H1 (cell line): ENCODE measurements at regions not wholly inside any gene's neighbourhood (a gene's known extent, or its start where the extent isn't known, plus 50 kb on each side); places are given as distances from the start of the nearest gene placed in this dataset.

Source experiments
- CTCF ChIA-PET: fragments of 300-600 bp; sonication (Branson Sonifier 250); formaldehyde crosslinking; loops from one replicate; lab custom pipeline; 2021; ENCODE audit not compliant: partially characterized antibody; lab: Charles Lee
- POLR2A ChIA-PET: fragments of 300-600 bp; sonication (Branson Sonifier 250); formaldehyde crosslinking; loops from one replicate; lab custom pipeline; 2021; ENCODE audit warnings: inconsistent platforms; ENCODE audit not compliant: partially characterized antibody; lab: Charles Lee
- DNase-seq, 2 experiments: peaks; one replicate each; pipeline versions ENCODE4 v3.0.0 to v3.0.0-alpha.2; 2010 to 2022; ENCODE audit warnings: low spot score in 2 of 2, low read depth in 1 of 2, mixed read lengths in 1 of 2
- FAIRE-seq: peaks from 2 replicates; lab custom pipeline; 2011; peaks lifted over from hg19 to GRCh38; lab: Jason Lieb, UNC
- H2AFZ ChIP-seq: 2 replicates; pipeline ENCODE4 v1.8.1; 2012; ENCODE audit warnings: low read length, inconsistent platforms
- H2AK5ac ChIP-seq: 2 replicates; pipeline ENCODE4 v1.6.1; 2013; ENCODE audit warnings: low read depth, low read length
- H2BK120ac ChIP-seq: replicated peaks from 2 replicates; pipeline ENCODE3; 2013; ENCODE audit warnings: low read depth, low read length, inconsistent platforms
- H2BK12ac ChIP-seq: 2 replicates; pipeline ENCODE4 v1.6.1; 2013; ENCODE audit warnings: low read depth, low read length
- H2BK15ac ChIP-seq: 2 replicates; pipeline ENCODE4 v1.6.1; 2013; ENCODE audit warnings: low read length
- H2BK20ac ChIP-seq: 2 replicates; pipeline ENCODE4 v1.6.1; 2013; ENCODE audit warnings: low read length
- H2BK5ac ChIP-seq: 2 replicates; pipeline ENCODE4 v1.6.1; 2013; ENCODE audit warnings: low read depth, low read length
- H3K14ac ChIP-seq: 2 replicates; pipeline ENCODE4 v1.6.1; 2013; ENCODE audit warnings: inconsistent platforms; ENCODE audit not compliant: insufficient read length
- H3K18ac ChIP-seq: 2 replicates; pipeline ENCODE4 v1.6.1; 2013; ENCODE audit warnings: low read length; ENCODE audit errors: extremely low read depth
- H3K23ac ChIP-seq: 2 replicates; pipeline ENCODE4 v1.6.1; 2013; ENCODE audit warnings: inconsistent platforms; ENCODE audit not compliant: insufficient read length
- H3K23me2 ChIP-seq: 2 replicates; pipeline ENCODE4 v1.6.1; 2013; ENCODE audit warnings: low read depth, low read length
- H3K27ac ChIP-seq: 2 replicates; pipeline ENCODE4 v1.6.1; 2011; ENCODE audit warnings: low read depth, low read length, inconsistent platforms
- H3K27me3 ChIP-seq, 4 experiments: replicated peaks in 1 of 4; 1 replicate in 1 of 4; 2 replicates in 3 of 4; pipeline versions ENCODE4 v1.6.1 to v1.8.1; 2011 to 2013; ENCODE audit warnings: low read length in 3 of 4, mild to moderate bottlenecking in 3 of 4, inconsistent platforms in 2 of 4, mixed read lengths in 2 of 4, moderate library complexity in 1 of 4; ENCODE audit not compliant: control insufficient read depth in 3 of 4, insufficient read depth in 3 of 4; ENCODE audit errors: extremely low read depth in 1 of 4
- H3K36me3 ChIP-seq, 4 experiments: 2 replicates each; pipeline versions ENCODE4 v1.6.1 to v1.8.1; 2011 to 2013; ENCODE audit warnings: mild to moderate bottlenecking in 4 of 4, low read length in 3 of 4, moderate library complexity in 2 of 4, control low read depth in 1 of 4, inconsistent platforms in 1 of 4; ENCODE audit not compliant: insufficient read depth in 4 of 4, control insufficient read depth in 2 of 4
- H3K4ac ChIP-seq: replicated peaks from 2 replicates; pipeline ENCODE3; 2013; ENCODE audit warnings: low read length, low read depth, mixed read lengths, inconsistent platforms; ENCODE audit not compliant: insufficient read length
- H3K4me1 ChIP-seq, 4 experiments: replicated peaks in 1 of 4; 1 replicate in 1 of 4; 2 replicates in 3 of 4; pipeline versions ENCODE4 v1.6.1 to v1.8.1; 2011 to 2013; ENCODE audit warnings: low read length in 3 of 4, inconsistent platforms in 2 of 4, mixed read lengths in 1 of 4; ENCODE audit not compliant: insufficient read depth in 4 of 4, control insufficient read depth in 3 of 4
- H3K4me2 ChIP-seq, 2 experiments: 2 replicates each; pipeline versions ENCODE4 v1.6.1 to v1.8.1; 2011 to 2013; ENCODE audit warnings: low read depth in 2 of 2, low read length in 2 of 2, control low read depth in 1 of 2, inconsistent platforms in 1 of 2, mild to moderate bottlenecking in 1 of 2; ENCODE audit not compliant: insufficient read depth in 1 of 2
- H3K4me3 ChIP-seq, 4 experiments: fragments of 200-600, 300-600 bp in 1 of 4; sonication (generic), shearing (Covaris generic), sonication (Bioruptor Twin) in 1 of 4; 2 replicates each; pipeline versions ENCODE4 v1.5.1 to v1.8.1; 2011 to 2016; ENCODE audit warnings: low read length in 4 of 4, low read depth in 3 of 4, control low read depth in 2 of 4, inconsistent platforms in 2 of 4, mild to moderate bottlenecking in 2 of 4, mixed read lengths in 1 of 4, moderate library complexity in 1 of 4; ENCODE audit not compliant: insufficient read depth in 2 of 4; ENCODE audit errors: extremely low read depth in 1 of 4
- H3K56ac ChIP-seq: replicated peaks from 2 replicates; pipeline ENCODE3; 2013; ENCODE audit warnings: low read depth, mild to moderate bottlenecking, mixed read lengths, low read length, inconsistent platforms; ENCODE audit not compliant: insufficient read length
- H3K79me1 ChIP-seq: 2 replicates; pipeline ENCODE4 v1.6.1; 2013; ENCODE audit warnings: low read depth, low read length, control low read depth
- H3K79me2 ChIP-seq, 2 experiments: 2 replicates each; pipeline versions ENCODE4 v1.6.1 to v1.8.1; 2012 to 2013; ENCODE audit warnings: low read length in 2 of 2, mild to moderate bottlenecking in 2 of 2, inconsistent platforms in 1 of 2; ENCODE audit not compliant: insufficient read depth in 2 of 2, control insufficient read depth in 1 of 2
- H3K9ac ChIP-seq, 4 experiments: replicated peaks in 1 of 4; 1 replicate in 1 of 4; 2 replicates in 3 of 4; pipeline versions ENCODE4 v1.6.1 to v1.8.1; 2011 to 2013; ENCODE audit warnings: low read depth in 3 of 4, low read length in 3 of 4, control low read depth in 2 of 4, mild to moderate bottlenecking in 2 of 4, moderate library complexity in 2 of 4, inconsistent platforms in 1 of 4; ENCODE audit errors: extremely low read depth in 1 of 4
- H3K9me3 ChIP-seq, 2 experiments: 2 replicates each; pipeline versions ENCODE4 v1.6.1 to v1.8.1; 2012 to 2013; ENCODE audit warnings: mild to moderate bottlenecking in 2 of 2, moderate library complexity in 2 of 2, control low read depth in 1 of 2, inconsistent platforms in 1 of 2, low read depth in 1 of 2, low read length in 1 of 2, mixed read lengths in 1 of 2; ENCODE audit not compliant: insufficient read depth in 2 of 2
- H4K20me1 ChIP-seq, 2 experiments: replicated peaks in 1 of 2; 2 replicates each; pipeline versions ENCODE3 to v1.8.1; 2011 to 2013; ENCODE audit warnings: inconsistent platforms in 2 of 2, low read length in 2 of 2, mild to moderate bottlenecking in 1 of 2; ENCODE audit not compliant: insufficient read depth in 2 of 2, control insufficient read depth in 1 of 2
- H4K5ac ChIP-seq: 2 replicates; pipeline ENCODE4 v1.6.1; 2013; ENCODE audit warnings: low read length, low read depth, mixed read lengths, inconsistent platforms; ENCODE audit not compliant: insufficient read length
- H4K8ac ChIP-seq: 2 replicates; pipeline ENCODE4 v1.8.0; 2013; ENCODE audit warnings: mild to moderate bottlenecking, moderate library complexity, low read length, inconsistent platforms; ENCODE audit not compliant: insufficient read depth; ENCODE audit errors: extremely low read depth
- H4K91ac ChIP-seq: replicated peaks from 2 replicates; pipeline ENCODE3; 2013; ENCODE audit warnings: low read length, mixed read lengths, inconsistent platforms; ENCODE audit not compliant: insufficient read length
- BACH1 ChIP-seq: IDR thresholded peaks from 2 replicates; pipeline ENCODE4 v1.6.1; 2012; ENCODE audit warnings: low read length, improper control_type of control experiment
- CBX5 ChIP-seq: fragments of 300-800, 300-1000 bp; sonication (generic); IDR thresholded peaks from 2 replicates; pipeline ENCODE4 v1.7.1; 2016; ENCODE audit warnings: antibody characterized with exemption, low read length, low read depth
- CBX8 ChIP-seq: fragments of 300-800, 300-1000 bp; sonication (generic); IDR thresholded peaks from 2 replicates; pipeline ENCODE4 v1.7.1; 2016; ENCODE audit warnings: low read depth, low read length, borderline replicate concordance
- CHD2 ChIP-seq: IDR thresholded peaks from 2 replicates; pipeline ENCODE4 v1.6.1; 2012; ENCODE audit warnings: low read length, improper control_type of control experiment
- EGR1 ChIP-seq: IDR thresholded peaks from 2 replicates; pipeline ENCODE4 v1.6.1; 2011; ENCODE audit warnings: low read depth, low read length, borderline replicate concordance
- FOSL1 ChIP-seq: IDR thresholded peaks from 2 replicates; pipeline ENCODE4 v1.6.1; 2011; ENCODE audit warnings: mild to moderate bottlenecking, low read depth, low read length, moderate library complexity; ENCODE audit not compliant: insufficient read depth
- KDM1A ChIP-seq: fragments of 200-600, 300-600 bp; sonication (generic); IDR thresholded peaks from 2 replicates; pipeline ENCODE4 v1.7.1; 2016; ENCODE audit warnings: mild to moderate bottlenecking, low read length, borderline replicate concordance
- NANOG ChIP-seq: IDR thresholded peaks from 2 replicates; pipeline ENCODE4 v1.6.1; 2011; ENCODE audit warnings: low read length, low read depth, mild to moderate bottlenecking, inconsistent platforms; ENCODE audit not compliant: insufficient read depth, poor library complexity, severe bottlenecking
- PHF8 ChIP-seq: fragments of 200-600 bp; sonication (generic); conservative IDR thresholded peaks from 2 replicates; pipeline ENCODE4 v1.7.1; 2012; ENCODE audit warnings: low read depth, mild to moderate bottlenecking, inconsistent platforms, low read length, moderate library complexity
- RBBP5 ChIP-seq: IDR thresholded peaks from 2 replicates; pipeline ENCODE4 v1.7.1; 2012; ENCODE audit warnings: low read depth, mild to moderate bottlenecking, inconsistent platforms, low read length, moderate library complexity, borderline replicate concordance
- SP4 ChIP-seq: IDR thresholded peaks from 2 replicates; pipeline ENCODE4 v1.6.1; 2012; ENCODE audit warnings: low read length, inconsistent platforms
- WGBS, 2 experiments: shearing (Covaris generic) in 1 of 2; methylation state at CpG; one replicate each; pipeline versions ENCODE4 v1.1.6 to v1.1.7; 2013 to 2015; ENCODE audit warnings: low lambda C conversion rate in 2 of 2, mixed read lengths in 2 of 2, inconsistent platforms in 1 of 2, low coverage in 1 of 2, missing lambda C conversion rate in 1 of 2; ENCODE audit not compliant: insufficient replicate concordance in 2 of 2, insufficient coverage in 1 of 2, insufficient read length in 1 of 2; ENCODE audit errors: extremely low coverage in 1 of 2, missing lambda C conversion rate in 1 of 2; 5-methylcytosine and 5-hydroxymethylcytosine counted together
- TF ChIP-seq, protein P1 (sequence below): IDR thresholded peaks from 2 replicates; pipeline ENCODE4 v1.6.1; 2011; ENCODE audit warnings: low read depth, mild to moderate bottlenecking, low read length; ENCODE audit not compliant: insufficient read depth

DNA sequence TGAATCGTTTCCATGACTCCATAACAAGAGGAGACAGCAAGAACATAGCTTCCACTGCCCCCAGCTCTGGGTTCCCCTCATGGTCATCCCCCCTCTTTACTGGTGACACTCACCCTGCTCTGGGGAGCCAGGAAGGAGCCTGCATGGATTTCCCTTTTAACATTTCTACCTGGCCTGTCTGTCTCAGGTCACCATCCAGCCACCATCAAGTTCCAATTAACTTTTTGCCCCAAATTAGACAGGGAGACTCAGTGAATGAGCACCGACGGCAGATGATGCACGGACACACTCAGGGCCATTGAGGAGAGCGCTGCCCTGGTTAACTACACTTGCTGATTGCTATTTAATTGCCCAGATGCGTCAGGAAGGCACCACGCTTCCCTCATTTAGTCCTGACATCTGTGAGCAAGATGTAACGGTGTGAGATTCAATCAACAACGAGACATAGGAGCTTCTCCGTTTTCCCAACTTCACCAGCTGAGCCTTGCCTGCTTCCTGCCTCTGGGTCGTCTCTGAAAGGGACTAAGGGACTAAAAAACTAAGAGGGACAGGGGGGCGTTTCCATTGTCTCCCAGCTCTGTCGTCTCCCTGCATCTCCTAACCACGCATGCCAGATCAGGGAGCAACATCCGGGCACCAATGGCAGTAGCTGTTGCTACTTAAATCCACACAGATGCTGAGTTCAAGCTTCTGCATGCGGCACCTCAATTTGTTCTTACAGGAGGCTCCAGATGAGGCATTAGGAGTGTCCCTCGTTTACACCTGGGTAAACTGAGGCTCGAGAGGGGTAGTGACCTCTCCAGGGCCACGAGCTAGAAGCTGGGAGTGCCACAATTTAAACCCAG is 426.7 kb downstream of the NPHP4 start:
- no peak overlapping the region for H3K23ac ChIP-seq
- no peak overlapping the region for H3K9ac ChIP-seq
- no peak overlapping the region for H3K4me2 ChIP-seq
- CTCF ChIA-PET = interaction anchor here (0.6 to 1.2 kb wide), 5 partner anchors 7 to 201 kb away, joined by 3 to 4 read pairs (median 3); no protein-coding TSS in a partner anchor
- H2BK15ac ChIP-seq = no peak overlapping the region
- no peak overlapping the region for H4K91ac ChIP-seq
- 82% methylated on average over 19 of the region's 19 CpGs; no CpG with 5 or more reads in 1 of the 2 experiments for WGBS, 2 experiments
- no peak overlapping the region for H2BK12ac ChIP-seq
- H3K18ac ChIP-seq = no peak overlapping the region
- H2AK5ac ChIP-seq = no peak overlapping the region
- H3K79me1 ChIP-seq = no peaks in the 10 kb centered on the region
- H3K4me1 ChIP-seq = no peaks in the 10 kb centered on the region
- no peaks in the 10 kb centered on the region for H3K23me2 ChIP-seq
- H3K27me3 ChIP-seq = no peaks in the 10 kb centered on the region
- POLR2A ChIA-PET = no interaction called here
- no peak overlapping the region for H4K5ac ChIP-seq
- peaks cover 3 to 6% of the 10 kb centered on the region in 2 experiments; a peak in 2 of 4 replicates for H3K9me3 ChIP-seq
- H3K14ac ChIP-seq = no peak overlapping the region
- H2BK120ac ChIP-seq = no peak overlapping the region
- H2BK20ac ChIP-seq = no peak overlapping the region
- FAIRE-seq = no peak
- H3K79me2 ChIP-seq = no peaks in the 10 kb centered on the region
- no peak overlapping the region for H4K8ac ChIP-seq
- no peak overlapping the region for H3K27ac ChIP-seq
- H2AFZ ChIP-seq = no peak overlapping the region
- no peak for DNase-seq
- no peak overlapping the region for H3K56ac ChIP-seq
- H3K4ac ChIP-seq = no peak overlapping the region
- H3K4me3 ChIP-seq = no peak overlapping the region
- no peaks in the 10 kb centered on the region for H4K20me1 ChIP-seq
- H3K36me3 ChIP-seq = no peaks in the 10 kb centered on the region
- no peak overlapping the region for H2BK5ac ChIP-seq
- TF ChIP-seq NANOG = no peak
- TF ChIP-seq KDM1A = no peak
- TF ChIP-seq CHD2 = no peak
- no peak for TF ChIP-seq FOSL1
- no peak for TF ChIP-seq EGR1
- TF ChIP-seq, protein P1, sequence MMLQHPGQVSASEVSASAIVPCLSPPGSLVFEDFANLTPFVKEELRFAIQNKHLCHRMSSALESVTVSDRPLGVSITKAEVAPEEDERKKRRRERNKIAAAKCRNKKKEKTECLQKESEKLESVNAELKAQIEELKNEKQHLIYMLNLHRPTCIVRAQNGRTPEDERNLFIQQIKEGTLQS = no peak
- no peak for TF ChIP-seq BACH1
- no peak for TF ChIP-seq RBBP5
- no peak for TF ChIP-seq CBX8
- TF ChIP-seq SP4 = no peak
- no peak for TF ChIP-seq CBX5
- TF ChIP-seq PHF8 = no peak
